ENCODE measurements at regions not wholly inside any gene's neighbourhood (a gene's known extent, or its start where the extent isn't known, plus 50 kb on each side); places are given as distances from the start of the nearest gene placed in this dataset.

DNA sequence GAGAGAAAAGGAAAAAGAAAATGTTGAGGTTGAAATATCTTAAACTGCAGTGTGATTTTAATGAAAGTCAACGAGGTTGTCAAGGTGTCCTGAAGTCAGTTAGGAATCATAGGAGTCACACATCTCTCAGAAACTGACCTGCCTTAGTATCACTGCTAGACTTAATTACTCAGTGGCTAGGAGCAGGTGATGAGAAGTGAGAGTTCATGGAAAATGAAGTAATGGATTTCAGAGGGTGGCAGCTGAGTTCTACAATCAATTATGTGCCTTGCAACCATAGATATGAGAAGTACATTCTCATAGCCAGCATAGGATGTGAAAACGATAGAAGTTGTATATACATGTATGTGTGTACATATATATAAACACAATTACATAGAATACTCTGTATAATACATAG, 1269.7 kb downstream of the FSTL5 start:
- ChIA-PET POLR2A (no interaction called here), CTCF (ENCODE audit: low intra/inter-chr PET ratio, low total read pairs) (no interaction called here)
- Histone ChIP-seq H4K20me1 (ENCODE audit: insufficient read depth, low read length) (no peaks in the 10 kb centered on the region), H3K4me1 (ENCODE audit: insufficient read depth, low read length) (no peaks in the 10 kb centered on the region), H3K27ac (ENCODE audit: extremely low read length, insufficient read depth, low read length) (no peak overlapping the region), H3K36me3 (replicated peaks in 1 of 2; ENCODE audit: control insufficient read depth in 1 of 2, insufficient read depth in 2 of 2, low read length in 2 of 2) (no peaks in the 10 kb centered on the region), H3K79me2 (ENCODE audit: insufficient read depth, low read length) (no peaks in the 10 kb centered on the region), H3K9me3 (ENCODE audit: low read length) (no peaks in the 10 kb centered on the region), H3K4me2 (ENCODE audit: low read depth, low read length) (no peak overlapping the region), H2AFZ (ENCODE audit: low read length) (no peak overlapping the region), H3K4me3 (replicated peaks in 1 of 3; ENCODE audit: insufficient read depth in 1 of 3, low read depth in 2 of 3, low read length in 3 of 3) (no peak overlapping the region), H3K9ac (ENCODE audit: insufficient read depth, low read depth, low read length) (no peak overlapping the region), H3K27me3 (ENCODE audit: control insufficient read depth in 1 of 2, insufficient read depth in 2 of 2, low read length in 2 of 2) (no peaks in the 10 kb centered on the region)
- FAIRE-seq (no peak), ATAC-seq (no peak), DNase-seq (ENCODE audit: low spot score) (no peak)
- 3% methylated on average over 2 of the region's 2 CpGs for WGBS (ENCODE audit: low lambda C conversion rate)
- intact Hi-C loops (cut with micrococcal nuclease; ENCODE audit: unreplicated experiment) (no loop called here), in situ Hi-C loops (cut with HindIII; ENCODE audit: extremely low pct_ligation_motif_present, low pct_unique_long_range_greater_than_20kb) (no loop called here)
- no TSS peak for BruUV-seq (replicated peaks)
- TF ChIP-seq ZBTB7B (CRISPR knock-in tag; IDR thresholded peaks at IDR 0.05) = no peak
- TF ChIP-seq HOXA5 (CRISPR knock-in tag; IDR thresholded peaks at IDR 0.05) = no peak
- TF ChIP-seq ZNF382 (CRISPR knock-in tag; IDR thresholded peaks at IDR 0.05; ENCODE audit: borderline replicate concordance) = no peak
- TF ChIP-seq HDAC2 (CRISPR knock-in tag; IDR thresholded peaks at IDR 0.05) = no peak
- no peak for TF ChIP-seq GTF2F1 (IDR thresholded peaks at IDR 0.05; ENCODE audit: low read length)
- TF ChIP-seq SOX5 (CRISPR knock-in tag; IDR thresholded peaks at IDR 0.05; ENCODE audit: borderline replicate concordance) = no peak
- TF ChIP-seq SOX13 (IDR thresholded peaks at IDR 0.05) = no peak
- TF ChIP-seq SOX13 (CRISPR knock-in tag; conservative IDR thresholded peaks at IDR 0.05 in 1 of 2, IDR thresholded peaks at IDR 0.05 in 1 of 2) = no peak
- TF ChIP-seq ZNF234 (CRISPR knock-in tag; conservative IDR thresholded peaks at IDR 0.05) = no peak
- TF ChIP-seq HDAC6 (IDR thresholded peaks at IDR 0.05; ENCODE audit: low read depth, low read length) = no peak
- TF ChIP-seq ZNF766 (CRISPR knock-in tag; IDR thresholded peaks at IDR 0.05; ENCODE audit: borderline replicate concordance) = no peak
- TF ChIP-seq KLF12 (CRISPR knock-in tag; IDR thresholded peaks at IDR 0.05; ENCODE audit: borderline replicate concordance) = no peak

DNA sequence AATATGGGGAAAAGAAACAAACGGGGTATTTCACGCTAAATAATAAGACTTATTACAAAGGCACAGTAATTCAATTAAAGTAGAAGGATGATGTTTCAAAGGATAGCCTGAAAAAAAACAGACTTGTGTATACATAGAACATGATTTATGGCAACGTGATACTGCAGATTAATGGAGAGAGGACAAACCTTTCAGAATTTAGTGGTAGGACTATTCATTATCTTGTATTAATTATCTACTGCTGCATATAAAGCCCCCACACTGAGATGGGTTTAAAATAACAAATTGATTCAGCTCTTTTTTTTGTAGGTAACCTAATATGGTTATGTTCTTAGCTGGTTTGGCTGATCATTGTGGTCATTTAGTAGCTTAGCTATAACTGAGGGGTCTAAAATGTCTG, 1269.0 kb downstream of the FSTL5 start:
- CTCF ChIA-PET (ENCODE audit: low intra/inter-chr PET ratio, low total read pairs) = no interaction called here
- Histone ChIP-seq H4K20me1 (ENCODE audit: insufficient read depth, low read length) (no peaks in the 10 kb centered on the region), H3K79me2 (ENCODE audit: insufficient read depth, low read length) (no peaks in the 10 kb centered on the region), H3K4me2 (ENCODE audit: low read depth, low read length) (no peak overlapping the region), H2AFZ (ENCODE audit: low read length) (no peak overlapping the region), H3K9me3 (ENCODE audit: low read length) (no peaks in the 10 kb centered on the region), H3K36me3 (replicated peaks in 1 of 2; ENCODE audit: control insufficient read depth in 1 of 2, insufficient read depth in 2 of 2, low read length in 2 of 2) (no peaks in the 10 kb centered on the region), H3K4me1 (ENCODE audit: insufficient read depth, low read length) (no peaks in the 10 kb centered on the region), H3K27ac (ENCODE audit: extremely low read length, insufficient read depth, low read length) (no peak overlapping the region), H3K9ac (ENCODE audit: insufficient read depth, low read depth, low read length) (no peak overlapping the region), H3K27me3 (ENCODE audit: control insufficient read depth in 1 of 2, insufficient read depth in 2 of 2, low read length in 2 of 2) (no peaks in the 10 kb centered on the region), H3K4me3 (replicated peaks in 1 of 3; ENCODE audit: insufficient read depth in 1 of 3, low read depth in 2 of 3, low read length in 3 of 3) (no peak overlapping the region)
- BruUV-seq (replicated peaks) = no TSS peak
- no peak for FAIRE-seq
- ATAC-seq = no peak
- POLR2A ChIA-PET = no interaction called here
- DNase-seq (ENCODE audit: low spot score) = no peak
- in situ Hi-C loops (cut with HindIII; ENCODE audit: extremely low pct_ligation_motif_present, low pct_unique_long_range_greater_than_20kb) (no loop called here), intact Hi-C loops (cut with micrococcal nuclease; ENCODE audit: unreplicated experiment) (no loop called here)
- WGBS (ENCODE audit: low lambda C conversion rate) = 27% methylated on average over 3 of the region's 3 CpGs
- no peak for TF ChIP-seq ZNF720 (CRISPR knock-in tag; IDR thresholded peaks at IDR 0.05)
- no peak for TF ChIP-seq HCFC1 (IDR thresholded peaks at IDR 0.05; ENCODE audit: low read depth, low read length)
- TF ChIP-seq DRAP1 (CRISPR knock-in tag; IDR thresholded peaks at IDR 0.05) = no peak
- TF ChIP-seq HOXA5 (CRISPR knock-in tag; IDR thresholded peaks at IDR 0.05) = no peak
- TF ChIP-seq KAT7 (CRISPR knock-in tag; IDR thresholded peaks at IDR 0.05; ENCODE audit: borderline replicate concordance) = no peak
- TF ChIP-seq TEAD3 (CRISPR knock-in tag; optimal IDR thresholded peaks at IDR 0.05; ENCODE audit: borderline replicate concordance) = no peak
- TF ChIP-seq FOSL2 (CRISPR knock-in tag; IDR thresholded peaks at IDR 0.05) = no peak
- no peak for TF ChIP-seq ZNF580 (CRISPR knock-in tag; IDR thresholded peaks at IDR 0.05; ENCODE audit: borderline replicate concordance, low read depth)
- TF ChIP-seq ZBTB10 (CRISPR knock-in tag; IDR thresholded peaks at IDR 0.05; ENCODE audit: borderline replicate concordance) = no peak
